WI38 (cell line): ENCODE measurements at regions not wholly inside any gene's neighbourhood (a gene's known extent, or its start where the extent isn't known, plus 50 kb on each side); places are given as distances from the start of the nearest gene placed in this dataset.

Source experiments
- H3K4me3 ChIP-seq: 2 replicates; pipeline ENCODE4 v1.5.1; 2011; ENCODE audit warnings: low read depth, mild to moderate bottlenecking, control low read depth, low read length
- TF ChIP-seq, protein P1 (sequence below): IDR thresholded peaks from 2 replicates; pipeline ENCODE4 v1.5.1; 2012; ENCODE audit warnings: low read depth, mild to moderate bottlenecking, control low read depth, low read length

DNA sequence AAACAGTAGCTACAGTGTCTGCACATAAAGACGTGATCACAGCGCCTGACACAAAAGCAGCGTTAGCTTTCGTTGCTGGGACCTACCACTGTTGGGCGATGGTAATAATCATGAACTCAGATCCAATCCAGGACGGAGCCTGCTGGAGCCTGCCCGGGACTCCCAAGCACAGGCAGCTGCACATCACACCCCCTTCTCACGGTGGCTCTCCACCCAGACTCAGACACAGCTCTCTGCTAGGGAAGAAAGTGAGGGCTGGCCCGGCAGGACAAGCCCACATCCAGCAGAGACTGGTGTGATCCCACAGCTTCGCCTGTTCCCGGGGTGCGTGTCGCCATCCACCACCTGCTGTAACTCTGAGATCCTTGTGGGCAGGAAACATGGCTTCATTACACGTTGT, 49.9 kb upstream of the FOXN3 start:
- no peak overlapping the region for H3K4me3 ChIP-seq
- TF ChIP-seq, protein P1, sequence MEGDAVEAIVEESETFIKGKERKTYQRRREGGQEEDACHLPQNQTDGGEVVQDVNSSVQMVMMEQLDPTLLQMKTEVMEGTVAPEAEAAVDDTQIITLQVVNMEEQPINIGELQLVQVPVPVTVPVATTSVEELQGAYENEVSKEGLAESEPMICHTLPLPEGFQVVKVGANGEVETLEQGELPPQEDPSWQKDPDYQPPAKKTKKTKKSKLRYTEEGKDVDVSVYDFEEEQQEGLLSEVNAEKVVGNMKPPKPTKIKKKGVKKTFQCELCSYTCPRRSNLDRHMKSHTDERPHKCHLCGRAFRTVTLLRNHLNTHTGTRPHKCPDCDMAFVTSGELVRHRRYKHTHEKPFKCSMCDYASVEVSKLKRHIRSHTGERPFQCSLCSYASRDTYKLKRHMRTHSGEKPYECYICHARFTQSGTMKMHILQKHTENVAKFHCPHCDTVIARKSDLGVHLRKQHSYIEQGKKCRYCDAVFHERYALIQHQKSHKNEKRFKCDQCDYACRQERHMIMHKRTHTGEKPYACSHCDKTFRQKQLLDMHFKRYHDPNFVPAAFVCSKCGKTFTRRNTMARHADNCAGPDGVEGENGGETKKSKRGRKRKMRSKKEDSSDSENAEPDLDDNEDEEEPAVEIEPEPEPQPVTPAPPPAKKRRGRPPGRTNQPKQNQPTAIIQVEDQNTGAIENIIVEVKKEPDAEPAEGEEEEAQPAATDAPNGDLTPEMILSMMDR: no peak
